Activated CD8-positive, alpha-beta T cell treated with anti-CD3 and anti-CD28 coated beads, Interleukin-2, amount 10 ng/mL, durations not matched to agents 7 days and 5 days (primary cell): ENCODE measurements at regions not wholly inside any gene's neighbourhood (a gene's known extent, or its start where the extent isn't known, plus 50 kb on each side); places are given as distances from the start of the nearest gene placed in this dataset.

Experiments
- ATAC-seq: fragments of 150-1000 bp; cut with Tn5 transposase; one replicate; pipeline ENCODE4 v1.10.0; 2021; ENCODE audit warnings: moderate library complexity
- CTCF ChIA-PET: fragments of 350-600 bp; sonication (Branson Sonifier 250); formaldehyde crosslinking; loops from one replicate; lab custom pipeline; 2021; ENCODE audit warnings: antibody characterized with exemption; lab: Charles Lee
- POLR2A ChIA-PET: fragments of 350-600 bp; sonication (Branson Sonifier 250); formaldehyde crosslinking; loops from one replicate; lab custom pipeline; 2021; ENCODE audit warnings: antibody characterized with exemption; lab: Charles Lee
- DNase-seq: peaks from one replicate; pipeline ENCODE4 v3.0.0-alpha.2; 2020
- H3K27ac Mint-ChIP-seq: one replicate; pipeline ENCODE4 v1.8.0; 2021; ENCODE audit warnings: mild to moderate bottlenecking, mixed read lengths
- H3K27me3 Mint-ChIP-seq: one replicate; pipeline ENCODE4 v1.8.0; 2021; ENCODE audit warnings: low read depth, mixed read lengths
- H3K36me3 Mint-ChIP-seq: one replicate; pipeline ENCODE4 v1.8.0; 2021; ENCODE audit warnings: low read depth, mixed read lengths
- H3K4me1 Mint-ChIP-seq: one replicate; pipeline ENCODE4 v1.8.0; 2021; ENCODE audit warnings: low read depth, mixed read lengths
- H3K4me3 Mint-ChIP-seq: one replicate; pipeline ENCODE4 v1.8.0; 2021; ENCODE audit warnings: mild to moderate bottlenecking, mixed read lengths
- H3K9me3 Mint-ChIP-seq: one replicate; pipeline ENCODE4 v1.8.0; 2022; ENCODE audit warnings: mixed read lengths; ENCODE audit not compliant: insufficient read depth

- H3K4me1 Mint-ChIP-seq = peaks cover 49% of the 10 kb centered on the region
- CTCF ChIA-PET = interaction anchor here (1.1 to 3.8 kb wide), 8 partner anchors 9 to 171 kb away, joined by 3 to 17 read pairs (median 8); a partner anchor contains a TSS
- H3K9me3 Mint-ChIP-seq = no peaks in the 10 kb centered on the region
- H3K36me3 Mint-ChIP-seq = peaks cover 46% of the 10 kb centered on the region
- peak overlapping the region; percentile 99 for H3K4me3 Mint-ChIP-seq
- DNase-seq (no peak), ATAC-seq (no peak)
- H3K27me3 Mint-ChIP-seq = no peaks in the 10 kb centered on the region
- POLR2A ChIA-PET = interaction anchor here (0.6 to 30.7 kb wide), 41 partner anchors 11 to 1696 kb away, joined by 3 to 2224 read pairs (median 36); partner anchors contain the start of genes HFE and RIPOR2
- H3K27ac Mint-ChIP-seq = peak overlapping the region; percentile 93
These were observed 110.4 kb downstream of the HFE start for GRCh38 chr6:26197636-26197932.

- Mint-ChIP-seq H3K36me3 (peaks cover 46% of the 10 kb centered on the region), H3K4me1 (peaks cover 47% of the 10 kb centered on the region), H3K9me3 (no peaks in the 10 kb centered on the region), H3K27me3 (no peaks in the 10 kb centered on the region), H3K4me3 (peak overlapping the region; percentile 99), H3K27ac (peak overlapping the region; percentile 93)
- DNase-seq (peak; percentile 75), ATAC-seq (no peak)
- ChIA-PET CTCF (interaction anchor here (0.7 to 3.8 kb wide), 11 partner anchors 9 to 172 kb away, joined by 3 to 17 read pairs (median 8); a partner anchor contains a TSS), POLR2A (interaction anchor here (0.6 to 30.7 kb wide), 45 partner anchors 12 to 1696 kb away, joined by 3 to 2224 read pairs (median 20); partner anchors contain the start of gene HMGN4)
These were observed 110.9 kb downstream of the HFE start for GRCh38 chr6:26197933-26198721.

GRCh38 chr6:26198722-26199056 is 111.5 kb downstream of the HFE start:
- Mint-ChIP-seq H3K36me3 (peaks cover 42% of the 10 kb centered on the region), H3K9me3 (no peaks in the 10 kb centered on the region), H3K4me3 (peak overlapping the region; percentile 99), H3K27me3 (no peaks in the 10 kb centered on the region), H3K4me1 (peaks cover 45% of the 10 kb centered on the region), H3K27ac (peak overlapping the region; percentile 93)
- DNase-seq = no peak
- POLR2A ChIA-PET = interaction anchor here (0.6 to 30.7 kb wide), 46 partner anchors 12 to 1695 kb away, joined by 3 to 2224 read pairs (median 18); partner anchors contain the start of gene HMGN4
- ATAC-seq = peak; percentile 5
- CTCF ChIA-PET = interaction anchor here (0.7 to 3.8 kb wide), 11 partner anchors 10 to 40 kb away, joined by 3 to 17 read pairs (median 6); a partner anchor contains a TSS

GRCh38 chr6:26199057-26199772 is 112.0 kb downstream of the HFE start:
- Mint-ChIP-seq H3K9me3 (no peaks in the 10 kb centered on the region), H3K4me1 (peaks cover 47% of the 10 kb centered on the region), H3K36me3 (peaks cover 42% of the 10 kb centered on the region), H3K4me3 (peak overlapping the region; percentile 99), H3K27me3 (no peaks in the 10 kb centered on the region), H3K27ac (peak overlapping the region; percentile 93)
- DNase-seq (peak; percentile 88), ATAC-seq (peak; percentile 62)
- CTCF ChIA-PET = interaction anchor here (0.7 to 3.8 kb wide), 10 partner anchors 11 to 41 kb away, joined by 3 to 17 read pairs (median 5); a partner anchor contains a TSS
- POLR2A ChIA-PET = interaction anchor here (0.6 to 30.7 kb wide), 50 partner anchors 13 to 1694 kb away, joined by 3 to 2224 read pairs (median 10); partner anchors contain the start of gene HMGN4

GRCh38 chr6:26199773-26200764 is 112.8 kb downstream of the HFE start:
- peak overlapping the region; percentile 93 for H3K27ac Mint-ChIP-seq
- no peaks in the 10 kb centered on the region for H3K9me3 Mint-ChIP-seq
- ChIA-PET CTCF (interaction anchor here (0.7 to 3.3 kb wide), 8 partner anchors 11 to 42 kb away, joined by 3 to 16 read pairs (median 5); a partner anchor contains a TSS), POLR2A (interaction anchor here (0.7 to 30.7 kb wide), 43 partner anchors 13 to 1694 kb away, joined by 3 to 2224 read pairs (median 28); partner anchors contain the start of gene HMGN4)
- DNase-seq (no peak), ATAC-seq (peak; percentile 5)
- H3K36me3 Mint-ChIP-seq = peaks cover 38% of the 10 kb centered on the region
- no peaks in the 10 kb centered on the region for H3K27me3 Mint-ChIP-seq
- peaks cover 42% of the 10 kb centered on the region for H3K4me1 Mint-ChIP-seq
- H3K4me3 Mint-ChIP-seq = peak overlapping the region; percentile 99

GRCh38 chr6:26200918-26201721 is 113.9 kb downstream of the HFE start:
- ATAC-seq (no peak), DNase-seq (peak; percentile 19)
- Mint-ChIP-seq H3K9me3 (no peaks in the 10 kb centered on the region), H3K27me3 (no peaks in the 10 kb centered on the region), H3K4me1 (peaks cover 40% of the 10 kb centered on the region), H3K27ac (peak overlapping the region; percentile 88), H3K36me3 (peaks cover 29% of the 10 kb centered on the region), H3K4me3 (peak overlapping the region; percentile 57)
- CTCF ChIA-PET = interaction anchor here (0.7 to 1.1 kb wide), 2 partner anchors 15 to 49 kb away, joined by 3 to 4 read pairs; a partner anchor contains a TSS
- POLR2A ChIA-PET = interaction anchor here (0.6 to 30.7 kb wide), 11 partner anchors 12 to 1668 kb away, joined by 3 to 2224 read pairs (median 18); a partner anchor contains a TSS

GRCh38 chr6:26202201-26202611 is 115.0 kb downstream of the HFE start:
- POLR2A ChIA-PET = interaction anchor here (1.3 to 30.7 kb wide), 7 partner anchors 7 to 176 kb away, joined by 18 to 2224 read pairs (median 1039); a partner anchor contains a TSS
- CTCF ChIA-PET = no interaction called here
- DNase-seq = peak; percentile 22
- Mint-ChIP-seq H3K36me3 (peaks cover 18% of the 10 kb centered on the region), H3K4me1 (peaks cover 40% of the 10 kb centered on the region), H3K27ac (peak overlapping the region; percentile 30), H3K9me3 (no peaks in the 10 kb centered on the region), H3K27me3 (no peaks in the 10 kb centered on the region), H3K4me3 (no peak overlapping the region)
- ATAC-seq = no peak

GRCh38 chr6:26202811-26203583 is 115.8 kb downstream of the HFE start:
- peaks cover 40% of the 10 kb centered on the region for H3K4me1 Mint-ChIP-seq
- ChIA-PET CTCF (interaction anchor here (1.1 kb wide), 1 partner anchor 46 kb away, joined by 3 read pairs; no protein-coding TSS in a partner anchor), POLR2A (interaction anchor here (1.2 to 30.7 kb wide), 12 partner anchors 8 to 1635 kb away, joined by 3 to 2224 read pairs (median 96); a partner anchor contains a TSS)
- H3K9me3 Mint-ChIP-seq = no peaks in the 10 kb centered on the region
- ATAC-seq (no peak), DNase-seq (no peak)
- peak overlapping the region; percentile 34 for H3K4me3 Mint-ChIP-seq
- peak overlapping the region; percentile 73 for H3K27ac Mint-ChIP-seq
- H3K27me3 Mint-ChIP-seq = no peaks in the 10 kb centered on the region
- peaks cover 15% of the 10 kb centered on the region for H3K36me3 Mint-ChIP-seq

GRCh38 chr6:26204332-26205160 is 117.3 kb downstream of the HFE start:
- peak; percentile 95 for DNase-seq
- CTCF ChIA-PET = interaction anchor here (1.1 to 1.3 kb wide), 2 partner anchors 12 to 17 kb away, joined by 3 to 12 read pairs; a partner anchor contains a TSS

More at GRCh38 chr6:26204332-26205160, 117.3 kb downstream of the HFE start:
- no peak overlapping the region for H3K27ac Mint-ChIP-seq
- H3K36me3 Mint-ChIP-seq = peaks cover 3% of the 10 kb centered on the region
- H3K9me3 Mint-ChIP-seq = peaks cover 4% of the 10 kb centered on the region
- peaks cover 41% of the 10 kb centered on the region for H3K4me1 Mint-ChIP-seq
- H3K27me3 Mint-ChIP-seq = no peaks in the 10 kb centered on the region
- no peak overlapping the region for H3K4me3 Mint-ChIP-seq
- peak; percentile 66 for ATAC-seq
- POLR2A ChIA-PET = interaction anchor here (0.6 to 30.7 kb wide), 35 partner anchors 9 to 1685 kb away, joined by 3 to 2224 read pairs (median 6); partner anchors contain the start of gene HMGN4
